ENCODE measurements at regions not wholly inside any gene's neighbourhood (a gene's known extent, or its start where the extent isn't known, plus 50 kb on each side); places are given as distances from the start of the nearest gene placed in this dataset.

- no peak for TF ChIP-seq GATA2 (IDR thresholded peaks at IDR 0.05; ENCODE audit: low read depth, low read length)
- TF ChIP-seq GATA3 (IDR thresholded peaks at IDR 0.05; ENCODE audit: low read depth, low read length) = no peak
Observed at GRCh38 chr13:106156468-106156867, 379.0 kb downstream of the EFNB2 start.

Data from SH-SY5Y (cell line).